ENCODE measurements at regions not wholly inside any gene's neighbourhood (a gene's known extent, or its start where the extent isn't known, plus 50 kb on each side); places are given as distances from the start of the nearest gene placed in this dataset.

DNA sequence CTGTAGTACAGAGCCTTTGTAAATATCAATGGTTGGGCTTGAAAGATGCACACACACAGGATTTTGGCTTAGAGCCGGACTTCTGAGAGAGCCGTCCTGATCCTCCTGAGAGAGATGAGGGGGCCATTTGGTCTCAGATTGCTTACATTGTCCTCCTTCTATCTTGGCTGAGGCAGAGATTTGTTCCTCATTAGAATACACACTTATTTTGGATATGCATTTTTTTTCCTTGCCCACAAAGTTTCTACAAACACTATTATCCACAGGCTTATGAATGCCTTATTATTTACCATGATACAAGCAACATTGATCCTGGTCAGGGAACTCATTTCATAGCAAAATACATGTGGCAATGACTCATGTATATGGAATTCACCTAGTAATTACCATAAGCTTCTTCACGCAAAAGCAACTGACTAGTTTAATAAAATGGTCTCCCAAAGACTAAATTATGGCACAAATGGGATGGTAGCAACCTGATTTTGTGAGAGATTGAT is 175.3 kb downstream of the MDFIC start:
- no peaks in the 10 kb centered on the region for H3K79me1 ChIP-seq (ENCODE audit: low read depth, low read length)
- H3K56ac ChIP-seq (replicated peaks; ENCODE audit: insufficient read length, low read depth, low read length): no peak overlapping the region
- no peak overlapping the region for H2AFZ ChIP-seq (ENCODE audit: low read length)
- no peaks in the 10 kb centered on the region for H3K36me3 ChIP-seq (ENCODE audit: control insufficient read depth in 2 of 4, insufficient read depth in 4 of 4, low read length in 3 of 4)
- no peak overlapping the region for H3K4me3 ChIP-seq (ENCODE audit: extremely low read depth in 1 of 4, insufficient read depth in 2 of 4, low read depth in 3 of 4, low read length in 4 of 4)
- H3K27ac ChIP-seq (ENCODE audit: low read depth, low read length): no peak overlapping the region
- no peaks in the 10 kb centered on the region for H3K79me2 ChIP-seq (ENCODE audit: control insufficient read depth in 1 of 2, insufficient read depth in 2 of 2, low read length in 2 of 2)
- FAIRE-seq (no peak), DNase-seq (ENCODE audit: low read depth in 1 of 2, low spot score in 2 of 2) (no peak)
- CTCF ChIA-PET (ENCODE audit: partially characterized antibody): no interaction called here
- no peak overlapping the region for H2BK5ac ChIP-seq (ENCODE audit: low read depth, low read length)
- H4K8ac ChIP-seq (ENCODE audit: extremely low read depth, insufficient read depth, low read length): no peak overlapping the region
- no peaks in the 10 kb centered on the region for H3K9me3 ChIP-seq (ENCODE audit: insufficient read depth in 2 of 2, low read depth in 1 of 2, low read length in 1 of 2)
- H4K91ac ChIP-seq (replicated peaks; ENCODE audit: insufficient read length, low read length): no peak overlapping the region
- H3K14ac ChIP-seq (ENCODE audit: insufficient read length): no peak overlapping the region
- WGBS, 2 experiments (ENCODE audit: extremely low coverage in 1 of 2, insufficient coverage in 1 of 2, insufficient read length in 1 of 2, insufficient replicate concordance in 2 of 2, low coverage in 1 of 2, low lambda C conversion rate in 2 of 2, missing lambda C conversion rate in 1 of 2): 84% methylated on average over 3 of the region's 3 CpGs; no CpG with 5 or more reads in 1 of the 2 experiments
- H2BK120ac ChIP-seq (replicated peaks; ENCODE audit: low read depth, low read length): no peak overlapping the region
- no peaks in the 10 kb centered on the region for H4K20me1 ChIP-seq (replicated peaks in 1 of 2; ENCODE audit: control insufficient read depth in 1 of 2, insufficient read depth in 2 of 2, low read length in 2 of 2)
- H3K18ac ChIP-seq (ENCODE audit: extremely low read depth, low read length): no peak overlapping the region
- H3K23me2 ChIP-seq (ENCODE audit: low read depth, low read length): no peaks in the 10 kb centered on the region
- no peak overlapping the region for H3K9ac ChIP-seq (replicated peaks in 1 of 4; ENCODE audit: extremely low read depth in 1 of 4, low read depth in 3 of 4, low read length in 3 of 4)
- H2BK15ac ChIP-seq (ENCODE audit: low read length): no peak overlapping the region
- H3K4me2 ChIP-seq (ENCODE audit: insufficient read depth in 1 of 2, low read depth in 2 of 2, low read length in 2 of 2): no peak overlapping the region
- H3K4me1 ChIP-seq (replicated peaks in 1 of 4; ENCODE audit: control insufficient read depth in 3 of 4, insufficient read depth in 4 of 4, low read length in 3 of 4): peaks cover 0 to 5% (median 2%) of the 10 kb centered on the region in 4 experiments; a peak in 3 of 7 replicates
- no peak overlapping the region for H3K23ac ChIP-seq (ENCODE audit: insufficient read length)
- no peak overlapping the region for H3K4ac ChIP-seq (replicated peaks; ENCODE audit: insufficient read length, low read depth, low read length)
- H4K5ac ChIP-seq (ENCODE audit: insufficient read length, low read depth, low read length): no peak overlapping the region
- no peak overlapping the region for H2AK5ac ChIP-seq (ENCODE audit: low read depth, low read length)
- POLR2A ChIA-PET (ENCODE audit: partially characterized antibody): no interaction called here
- H3K27me3 ChIP-seq (replicated peaks in 1 of 4; ENCODE audit: control insufficient read depth in 3 of 4, extremely low read depth in 1 of 4, insufficient read depth in 3 of 4, low read length in 3 of 4): no peaks in the 10 kb centered on the region
- no peak overlapping the region for H2BK12ac ChIP-seq (ENCODE audit: low read depth, low read length)
- H2BK20ac ChIP-seq (ENCODE audit: low read length): no peak overlapping the region
- TF ChIP-seq JUND (IDR thresholded peaks at IDR 0.05; ENCODE audit: low read length) (peak; percentile 84), CHD2 (IDR thresholded peaks at IDR 0.05; ENCODE audit: low read length) (no peak)
